Activated T-helper 2 cell treated with anti-CD3 and anti-CD28 coated beads, Interferon-gamma antibody, Interleukin-2, Interleukin-4, amounts not matched to agents 10 μg/mL and 5 μg/mL and 100 μg/mL, durations not matched to agents 14 hours and 24 hours and 36 hours (primary cell): ENCODE measurements at regions not wholly inside any gene's neighbourhood (a gene's known extent, or its start where the extent isn't known, plus 50 kb on each side); places are given as distances from the start of the nearest gene placed in this dataset.
"Not testable (repeated sequence)": the region's sequence is repeated elsewhere in the genome, so short reads cannot be mapped to it uniquely, and the experiment has no call there.

Source experiments
- DNase-seq: peaks from one replicate; pipeline ENCODE4 v3.0.0; 2021; ENCODE audit warnings: low spot score
- H3K27ac Mint-ChIP-seq: one replicate; pipeline ENCODE4 v1.8.0; 2021; ENCODE audit warnings: mixed read lengths
- H3K27me3 Mint-ChIP-seq: one replicate; pipeline ENCODE4 v1.8.0; 2021; ENCODE audit warnings: low read depth, mixed read lengths
- H3K36me3 Mint-ChIP-seq: one replicate; pipeline ENCODE4 v1.8.0; 2021; ENCODE audit warnings: low read depth, mixed read lengths
- H3K4me1 Mint-ChIP-seq: one replicate; pipeline ENCODE4 v1.8.0; 2021; ENCODE audit warnings: low read depth, mixed read lengths
- H3K4me3 Mint-ChIP-seq: one replicate; pipeline ENCODE4 v1.8.0; 2021; ENCODE audit warnings: low read depth, mild to moderate bottlenecking, moderate library complexity, mixed read lengths
- H3K9me3 Mint-ChIP-seq: one replicate; pipeline ENCODE4 v1.8.0; 2021; ENCODE audit warnings: mixed read lengths
- intact Hi-C: fragments of 100-400 bp; cut with micrococcal nuclease; formaldehyde crosslinking; loops from one replicate; pipeline ENCODE4 v1.15.1; 2023

DNA sequence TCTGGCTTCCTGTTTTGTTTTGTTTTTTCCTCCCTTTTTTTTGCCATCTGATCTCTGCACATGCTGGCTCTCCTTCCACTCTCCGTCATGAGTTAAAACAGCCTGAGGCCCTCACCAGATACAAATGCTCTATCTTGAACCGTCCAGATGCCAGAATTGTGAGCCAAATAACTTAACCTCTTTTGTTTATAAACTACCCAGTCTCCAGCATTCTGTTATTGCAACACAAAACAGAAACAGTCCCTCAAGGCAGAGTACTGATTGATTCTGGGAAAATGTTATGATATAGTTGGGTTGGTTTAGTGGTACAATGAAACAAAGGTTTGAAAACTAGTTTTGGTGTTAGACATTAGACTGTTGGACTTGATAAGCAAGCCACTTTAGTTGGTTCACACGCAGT, 1390.0 kb upstream of the RAG2 start:
- no peaks in the 10 kb centered on the region for H3K36me3 Mint-ChIP-seq
- H3K27ac Mint-ChIP-seq: no peak overlapping the region
- H3K9me3 Mint-ChIP-seq: peaks cover 17% of the 10 kb centered on the region
- no peaks in the 10 kb centered on the region for H3K4me1 Mint-ChIP-seq
- H3K27me3 Mint-ChIP-seq: no peaks in the 10 kb centered on the region
- H3K4me3 Mint-ChIP-seq: no peak overlapping the region
- intact Hi-C loops: no loop called here
- no peak for DNase-seq

- peaks cover 13% of the 10 kb centered on the region for H3K9me3 Mint-ChIP-seq
- H3K27ac Mint-ChIP-seq: no peak overlapping the region
- no peak for DNase-seq
- no peaks in the 10 kb centered on the region for H3K4me1 Mint-ChIP-seq
- no peak overlapping the region for H3K4me3 Mint-ChIP-seq
- intact Hi-C loops: no loop called here
- no peaks in the 10 kb centered on the region for H3K36me3 Mint-ChIP-seq
- no peaks in the 10 kb centered on the region for H3K27me3 Mint-ChIP-seq
Measured at GRCh38 chr11:37984991-37985390, 1387.0 kb upstream of the RAG2 start.

GRCh38 chr11:37978647-37979046, 1380.6 kb upstream of the RAG2 start:
- Mint-ChIP-seq H3K4me1 (no peaks in the 10 kb centered on the region), H3K27ac (no peak overlapping the region), H3K36me3 (no peaks in the 10 kb centered on the region), H3K9me3 (peaks cover 20% of the 10 kb centered on the region), H3K4me3 (no peak overlapping the region), H3K27me3 (no peaks in the 10 kb centered on the region)
- intact Hi-C loops: no loop called here
- no peak for DNase-seq

DNA sequence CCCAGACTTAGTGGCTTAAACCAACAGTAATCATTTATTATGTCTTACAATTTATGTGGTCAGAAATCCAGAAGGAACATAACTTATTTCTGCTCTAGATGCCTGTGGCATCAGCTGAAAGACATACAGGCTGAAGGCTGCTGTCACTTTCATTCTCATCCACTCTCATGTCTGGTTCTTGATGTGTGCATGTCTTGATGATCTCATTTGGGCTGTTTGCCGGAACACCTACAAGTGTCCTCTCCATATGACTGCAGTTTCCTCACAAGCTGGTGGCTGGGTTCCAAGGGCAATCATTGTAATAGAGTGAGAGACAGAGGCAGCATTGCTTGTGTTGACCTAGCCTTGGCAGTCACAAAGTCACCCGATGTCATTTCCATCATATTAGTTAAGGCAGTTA, 1375.9 kb upstream of the RAG2 start:
- no peaks in the 10 kb centered on the region for H3K27me3 Mint-ChIP-seq
- intact Hi-C loops: no loop called here

GRCh38 chr11:37972691-37973090, 1374.7 kb upstream of the RAG2 start:
- Mint-ChIP-seq H3K4me3 (no peak overlapping the region), H3K27me3 (no peaks in the 10 kb centered on the region), H3K9me3 (peaks cover 37% of the 10 kb centered on the region), H3K27ac (no peak overlapping the region), H3K36me3 (no peaks in the 10 kb centered on the region), H3K4me1 (no peaks in the 10 kb centered on the region)
- intact Hi-C loops: no loop called here
- no peak for DNase-seq

More for the DNA sequence above, 1375.9 kb upstream of the RAG2 start:
- no peak overlapping the region for H3K4me3 Mint-ChIP-seq
- no peak for DNase-seq
- no peaks in the 10 kb centered on the region for H3K36me3 Mint-ChIP-seq
- H3K9me3 Mint-ChIP-seq: peaks cover 36% of the 10 kb centered on the region
- no peaks in the 10 kb centered on the region for H3K4me1 Mint-ChIP-seq
- H3K27ac Mint-ChIP-seq: no peak overlapping the region

DNA sequence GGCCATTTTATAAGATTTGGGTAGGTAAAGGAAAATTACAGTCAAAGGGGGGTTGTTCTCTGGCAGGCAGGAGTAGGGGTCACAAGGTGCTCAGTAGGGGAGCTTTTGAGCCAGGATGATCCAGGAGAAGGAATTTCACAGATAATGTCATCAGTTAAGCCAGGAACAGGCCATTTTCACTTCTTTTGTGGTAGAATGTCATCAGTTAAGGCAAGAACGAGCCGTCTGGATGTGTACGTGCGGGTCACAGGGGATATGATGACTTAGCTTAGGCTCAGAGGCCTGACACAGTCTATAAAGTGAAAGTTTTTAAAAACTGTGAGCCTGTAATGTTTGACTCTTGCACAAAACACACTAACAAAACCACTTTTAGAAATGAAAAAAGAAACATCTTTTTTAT, 1371.3 kb upstream of the RAG2 start:
- H3K36me3 Mint-ChIP-seq, intact Hi-C loops, H3K27ac Mint-ChIP-seq, H3K27me3 Mint-ChIP-seq, DNase-seq, H3K4me1 Mint-ChIP-seq, H3K4me3 Mint-ChIP-seq: not testable (repeated sequence)
- H3K9me3 Mint-ChIP-seq: peaks cover 44% of the 10 kb centered on the region

- Mint-ChIP-seq H3K4me3 (no peak overlapping the region), H3K4me1 (no peaks in the 10 kb centered on the region), H3K27me3 (no peaks in the 10 kb centered on the region), H3K27ac (no peak overlapping the region), H3K9me3 (peaks cover 40% of the 10 kb centered on the region), H3K36me3 (no peaks in the 10 kb centered on the region)
- intact Hi-C loops: no loop called here
- no peak for DNase-seq
Measured at GRCh38 chr11:37968148-37968547, 1370.1 kb upstream of the RAG2 start.

DNA sequence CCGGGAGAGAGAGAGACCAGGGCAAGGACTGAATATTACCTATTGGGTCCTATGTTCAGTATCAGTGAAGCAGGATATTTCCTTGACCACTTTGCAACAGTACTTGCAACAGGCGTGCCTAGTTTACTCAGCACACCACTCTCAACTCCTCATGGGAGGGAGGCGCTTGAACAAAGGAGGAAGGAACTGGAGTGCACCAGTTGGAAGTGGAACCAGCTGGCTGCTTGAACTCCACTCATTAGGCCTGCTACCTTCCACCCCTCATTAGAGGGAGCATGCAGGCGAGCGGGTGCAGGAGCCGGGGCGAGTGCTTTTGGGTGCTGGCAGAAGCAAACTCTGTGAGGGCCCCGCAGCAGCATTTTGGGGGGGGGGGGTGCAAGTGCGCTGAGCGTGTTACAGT, 1369.6 kb upstream of the RAG2 start:
- Mint-ChIP-seq H3K9me3 (peaks cover 40% of the 10 kb centered on the region), H3K4me3 (no peak overlapping the region), H3K27me3 (no peaks in the 10 kb centered on the region), H3K27ac (no peak overlapping the region), H3K4me1 (no peaks in the 10 kb centered on the region), H3K36me3 (no peaks in the 10 kb centered on the region)
- intact Hi-C loops: no loop called here
- no peak for DNase-seq

DNA sequence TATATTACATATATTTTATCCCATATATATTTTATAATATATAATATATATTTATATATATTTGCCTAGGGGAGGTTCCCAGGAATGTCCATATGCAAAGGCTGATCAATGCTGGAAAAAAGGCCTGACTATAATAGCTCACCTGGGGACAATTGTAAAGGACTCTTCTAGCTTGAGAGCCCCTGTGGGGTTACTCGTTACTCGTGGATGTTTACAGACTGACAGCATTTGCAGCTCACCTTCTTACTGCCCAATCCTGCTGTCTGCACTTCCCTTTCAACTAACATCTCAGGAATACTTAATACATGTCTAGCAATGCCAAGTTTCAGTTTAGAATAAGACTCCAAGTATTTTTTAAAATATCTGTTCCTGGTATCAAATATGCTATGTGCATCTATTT, 1365.4 kb upstream of the RAG2 start:
- intact Hi-C loops: no loop called here
- Mint-ChIP-seq H3K27ac (no peak overlapping the region), H3K36me3 (no peaks in the 10 kb centered on the region), H3K4me3 (no peak overlapping the region), H3K27me3 (no peaks in the 10 kb centered on the region), H3K9me3 (peaks cover 35% of the 10 kb centered on the region), H3K4me1 (no peaks in the 10 kb centered on the region)
- no peak for DNase-seq

DNA sequence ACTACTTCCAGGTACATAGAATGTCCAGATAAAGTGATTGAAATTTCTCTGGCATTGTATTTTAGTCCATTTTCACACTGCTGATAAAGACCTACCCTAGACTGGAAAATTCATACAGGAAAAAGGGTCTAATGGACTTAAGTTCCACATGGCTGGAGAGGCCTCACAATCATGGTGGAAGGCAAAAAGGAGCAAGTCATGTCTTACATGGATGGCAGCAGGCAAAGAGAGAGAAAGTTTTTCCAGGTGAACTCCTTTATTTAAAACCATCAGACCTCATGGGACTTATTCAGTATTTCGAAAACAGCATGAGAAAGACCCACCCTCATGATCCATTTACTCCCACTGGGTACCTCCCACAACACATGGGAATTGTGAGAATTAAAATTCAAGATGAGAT, 1359.7 kb upstream of the RAG2 start:
- no peaks in the 10 kb centered on the region for H3K36me3 Mint-ChIP-seq
- DNase-seq: no peak
- H3K27me3 Mint-ChIP-seq: no peaks in the 10 kb centered on the region
- H3K9me3 Mint-ChIP-seq: peaks cover 40% of the 10 kb centered on the region
- H3K27ac Mint-ChIP-seq: no peak overlapping the region
- intact Hi-C loops: loop anchor here (5.0 kb wide), 1 partner anchor 260 kb away; no protein-coding TSS in a partner anchor
- no peaks in the 10 kb centered on the region for H3K4me1 Mint-ChIP-seq
- no peak overlapping the region for H3K4me3 Mint-ChIP-seq

DNA sequence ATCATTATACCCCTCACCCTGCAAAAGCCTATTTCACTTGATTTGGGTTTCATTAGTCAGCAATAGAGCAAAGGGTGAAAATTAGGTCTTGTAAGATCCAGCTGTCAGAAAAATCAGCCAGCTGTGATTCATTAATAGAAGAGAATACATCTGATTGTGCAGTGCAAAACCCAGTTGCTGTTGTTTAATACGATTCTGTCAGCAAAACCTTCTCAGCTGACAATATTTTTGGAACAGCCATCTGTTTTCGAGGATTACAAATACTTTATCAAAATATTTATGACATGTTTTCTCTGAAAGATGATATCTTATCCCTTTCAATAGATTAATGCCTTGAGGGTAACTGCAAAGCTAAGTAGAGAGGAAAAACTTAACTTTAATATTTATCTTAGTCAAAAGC, 1354.0 kb upstream of the RAG2 start:
- no peak for DNase-seq
- Mint-ChIP-seq H3K27me3 (no peaks in the 10 kb centered on the region), H3K27ac (no peak overlapping the region), H3K9me3 (peaks cover 11% of the 10 kb centered on the region), H3K4me1 (no peaks in the 10 kb centered on the region), H3K36me3 (no peaks in the 10 kb centered on the region), H3K4me3 (no peak overlapping the region)
- intact Hi-C loops: no loop called here

- Mint-ChIP-seq H3K9me3 (peaks cover 17% of the 10 kb centered on the region), H3K4me1 (no peaks in the 10 kb centered on the region), H3K4me3 (no peak overlapping the region), H3K36me3 (no peaks in the 10 kb centered on the region), H3K27me3 (no peaks in the 10 kb centered on the region), H3K27ac (no peak overlapping the region)
- no peak for DNase-seq
- intact Hi-C loops: no loop called here
Measured at GRCh38 chr11:37948258-37948657, 1350.2 kb upstream of the RAG2 start.

DNA sequence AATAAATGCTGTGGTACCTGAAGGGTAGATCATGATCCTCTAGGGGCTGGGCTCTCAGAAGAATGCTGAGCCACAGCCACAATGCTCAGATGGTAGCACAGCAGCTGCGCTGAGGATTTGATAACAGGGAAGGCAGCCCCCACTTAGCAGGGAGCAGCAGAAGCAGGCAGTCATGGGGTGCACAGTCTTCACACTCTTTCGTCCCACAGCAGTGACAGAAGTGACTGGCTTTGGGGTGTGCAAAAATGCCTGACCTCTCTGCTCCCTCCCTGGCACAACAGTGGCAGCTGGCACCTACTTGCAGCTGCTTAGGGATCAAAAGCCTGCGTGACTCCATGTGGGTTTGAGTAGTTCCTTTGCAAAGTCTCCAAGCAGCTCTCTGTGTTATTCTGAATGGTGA, 1349.8 kb upstream of the RAG2 start:
- no peaks in the 10 kb centered on the region for H3K27me3 Mint-ChIP-seq
- H3K9me3 Mint-ChIP-seq: peaks cover 18% of the 10 kb centered on the region
- H3K36me3 Mint-ChIP-seq: no peaks in the 10 kb centered on the region
- H3K4me1 Mint-ChIP-seq: no peaks in the 10 kb centered on the region
- H3K27ac Mint-ChIP-seq: no peak overlapping the region
- intact Hi-C loops: no loop called here
- no peak for DNase-seq
- H3K4me3 Mint-ChIP-seq: no peak overlapping the region

DNA sequence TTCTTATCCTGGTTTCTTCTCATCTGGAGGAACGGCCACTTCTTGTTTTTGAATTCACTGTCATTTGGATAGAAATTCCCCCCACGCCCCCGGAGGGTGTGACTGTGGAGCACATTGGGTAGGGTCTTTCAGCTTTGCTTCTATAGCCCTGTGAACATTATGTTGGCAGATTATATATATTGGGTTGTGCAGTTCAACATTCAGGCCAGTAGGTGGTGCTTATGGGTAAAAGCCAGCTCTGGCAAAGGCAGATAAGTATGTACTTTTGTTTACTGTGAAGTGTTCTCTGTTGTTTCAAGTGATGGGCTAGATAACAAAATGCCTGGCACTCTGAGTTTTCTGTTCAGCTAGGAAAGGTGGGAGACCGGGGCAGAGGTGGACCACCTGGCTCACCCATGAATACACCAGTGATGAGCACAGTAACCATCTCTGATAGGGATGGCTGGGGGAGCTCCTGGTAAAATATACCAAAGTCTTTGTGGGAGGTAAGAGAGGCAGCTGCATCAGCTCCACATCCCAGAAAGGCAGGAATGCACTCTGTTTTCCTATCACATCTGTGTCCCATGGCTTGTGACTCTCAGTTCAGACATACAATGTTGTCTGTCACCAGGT, 1348.2 kb upstream of the RAG2 start:
- Mint-ChIP-seq H3K9me3 (peaks cover 21% of the 10 kb centered on the region), H3K36me3 (no peaks in the 10 kb centered on the region), H3K27me3 (no peaks in the 10 kb centered on the region), H3K27ac (no peak overlapping the region), H3K4me3 (no peak overlapping the region), H3K4me1 (no peaks in the 10 kb centered on the region)
- no peak for DNase-seq
- intact Hi-C loops: no loop called here
